22Rv1 (cell line): ENCODE measurements at regions not wholly inside any gene's neighbourhood (a gene's known extent, or its start where the extent isn't known, plus 50 kb on each side); places are given as distances from the start of the nearest gene placed in this dataset.

Source experiments
- ZFX ChIP-seq: fragments of 450-650 bp; IDR thresholded peaks from 2 replicates; pipeline ENCODE4 v1.6.1; 2017; ENCODE audit warnings: antibody characterized with exemption, borderline replicate concordance
- TF ChIP-seq, protein P1 (sequence below): fragments of 450-650 bp; IDR thresholded peaks from 2 replicates; pipeline ENCODE4 v1.5.1; 2017; ENCODE audit warnings: mild to moderate bottlenecking

DNA sequence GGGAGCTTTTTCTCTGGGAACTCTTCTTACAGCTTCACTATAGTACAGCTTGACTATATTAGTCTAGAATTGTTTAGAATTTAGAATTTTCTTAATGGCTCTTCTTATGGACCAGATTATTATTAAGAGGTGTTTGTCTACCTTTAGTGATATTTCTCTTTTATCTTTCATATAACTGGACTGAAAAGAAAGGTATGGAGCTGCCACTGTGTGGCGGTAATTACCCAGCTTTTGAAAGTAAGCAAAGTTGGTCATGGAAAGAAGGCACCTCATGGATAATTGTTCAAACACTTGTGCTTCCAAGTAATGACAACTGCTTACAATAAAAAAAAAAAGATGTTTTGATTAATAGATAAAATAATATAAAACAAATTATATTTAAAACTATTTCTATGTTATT, 1112.5 kb downstream of the TECRL start:
- TF ChIP-seq, protein P1, sequence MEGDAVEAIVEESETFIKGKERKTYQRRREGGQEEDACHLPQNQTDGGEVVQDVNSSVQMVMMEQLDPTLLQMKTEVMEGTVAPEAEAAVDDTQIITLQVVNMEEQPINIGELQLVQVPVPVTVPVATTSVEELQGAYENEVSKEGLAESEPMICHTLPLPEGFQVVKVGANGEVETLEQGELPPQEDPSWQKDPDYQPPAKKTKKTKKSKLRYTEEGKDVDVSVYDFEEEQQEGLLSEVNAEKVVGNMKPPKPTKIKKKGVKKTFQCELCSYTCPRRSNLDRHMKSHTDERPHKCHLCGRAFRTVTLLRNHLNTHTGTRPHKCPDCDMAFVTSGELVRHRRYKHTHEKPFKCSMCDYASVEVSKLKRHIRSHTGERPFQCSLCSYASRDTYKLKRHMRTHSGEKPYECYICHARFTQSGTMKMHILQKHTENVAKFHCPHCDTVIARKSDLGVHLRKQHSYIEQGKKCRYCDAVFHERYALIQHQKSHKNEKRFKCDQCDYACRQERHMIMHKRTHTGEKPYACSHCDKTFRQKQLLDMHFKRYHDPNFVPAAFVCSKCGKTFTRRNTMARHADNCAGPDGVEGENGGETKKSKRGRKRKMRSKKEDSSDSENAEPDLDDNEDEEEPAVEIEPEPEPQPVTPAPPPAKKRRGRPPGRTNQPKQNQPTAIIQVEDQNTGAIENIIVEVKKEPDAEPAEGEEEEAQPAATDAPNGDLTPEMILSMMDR: peak; percentile 49
- TF ChIP-seq ZFX: no peak
